ENCODE measurements at regions not wholly inside any gene's neighbourhood (a gene's known extent, or its start where the extent isn't known, plus 50 kb on each side); places are given as distances from the start of the nearest gene placed in this dataset.

GRCh38 chr4:173091362-173091761 is 77.2 kb upstream of the GALNT7 start:
- Histone ChIP-seq H3K9me3 (ENCODE audit: control insufficient read depth in 1 of 2, insufficient read depth in 1 of 2, low read depth in 1 of 2, low read length in 2 of 2) (no peaks in the 10 kb centered on the region), H3K4me2 (ENCODE audit: low read length) (no peak overlapping the region)

More at GRCh38 chr4:173091362-173091761, 77.2 kb upstream of the GALNT7 start:
- no TSS peak for BruUV-seq (replicated peaks)
- Histone ChIP-seq H3K4me1 (ENCODE audit: control insufficient read depth in 1 of 2, insufficient read depth in 2 of 2, low read length in 2 of 2) (no peaks in the 10 kb centered on the region), H3K9ac (ENCODE audit: low read length) (no peak overlapping the region), H3K79me2 (ENCODE audit: insufficient read depth, low read length) (no peaks in the 10 kb centered on the region), H3K27me3 (ENCODE audit: insufficient read depth, low read length) (no peaks in the 10 kb centered on the region), H4K20me1 (ENCODE audit: insufficient read depth) (no peaks in the 10 kb centered on the region), H3K9me2 (ENCODE audit: insufficient read depth) (no peaks in the 10 kb centered on the region), H2AFZ (ENCODE audit: low read depth, low read length, poor library complexity, severe bottlenecking) (no peak overlapping the region), H3K4me3 (replicated peaks in 1 of 2; ENCODE audit: low read depth in 1 of 2, low read length in 2 of 2) (no peak overlapping the region), H3K36me3 (ENCODE audit: control insufficient read depth in 1 of 2, insufficient read depth in 2 of 2, low read length in 2 of 2) (no peaks in the 10 kb centered on the region), H3K27ac (ENCODE audit: low read depth, low read length) (no peak overlapping the region)
- no peak for TF ChIP-seq SRF (IDR thresholded peaks at IDR 0.05; ENCODE audit: low read depth)
- no peak for TF ChIP-seq YY1 (IDR thresholded peaks at IDR 0.05; ENCODE audit: extremely low read depth, insufficient replicate concordance, low read depth, low read length)
- TF ChIP-seq, protein P1, sequence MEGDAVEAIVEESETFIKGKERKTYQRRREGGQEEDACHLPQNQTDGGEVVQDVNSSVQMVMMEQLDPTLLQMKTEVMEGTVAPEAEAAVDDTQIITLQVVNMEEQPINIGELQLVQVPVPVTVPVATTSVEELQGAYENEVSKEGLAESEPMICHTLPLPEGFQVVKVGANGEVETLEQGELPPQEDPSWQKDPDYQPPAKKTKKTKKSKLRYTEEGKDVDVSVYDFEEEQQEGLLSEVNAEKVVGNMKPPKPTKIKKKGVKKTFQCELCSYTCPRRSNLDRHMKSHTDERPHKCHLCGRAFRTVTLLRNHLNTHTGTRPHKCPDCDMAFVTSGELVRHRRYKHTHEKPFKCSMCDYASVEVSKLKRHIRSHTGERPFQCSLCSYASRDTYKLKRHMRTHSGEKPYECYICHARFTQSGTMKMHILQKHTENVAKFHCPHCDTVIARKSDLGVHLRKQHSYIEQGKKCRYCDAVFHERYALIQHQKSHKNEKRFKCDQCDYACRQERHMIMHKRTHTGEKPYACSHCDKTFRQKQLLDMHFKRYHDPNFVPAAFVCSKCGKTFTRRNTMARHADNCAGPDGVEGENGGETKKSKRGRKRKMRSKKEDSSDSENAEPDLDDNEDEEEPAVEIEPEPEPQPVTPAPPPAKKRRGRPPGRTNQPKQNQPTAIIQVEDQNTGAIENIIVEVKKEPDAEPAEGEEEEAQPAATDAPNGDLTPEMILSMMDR (IDR thresholded peaks at IDR 0.05 in 2 of 3, conservative IDR thresholded peaks at IDR 0.05 in 1 of 3; ENCODE audit: borderline replicate concordance in 1 of 3, insufficient read depth in 1 of 3, low read depth in 2 of 3, low read length in 2 of 3), result no peak
- TF ChIP-seq ELF1 (IDR thresholded peaks at IDR 0.05; ENCODE audit: borderline replicate concordance, low read depth), result no peak
- TF ChIP-seq MAX (IDR thresholded peaks at IDR 0.05), result no peak
- no peak for TF ChIP-seq POLR2AphosphoS5 (IDR thresholded peaks at IDR 0.05; ENCODE audit: low read depth, low read length)
- TF ChIP-seq, protein P2, sequence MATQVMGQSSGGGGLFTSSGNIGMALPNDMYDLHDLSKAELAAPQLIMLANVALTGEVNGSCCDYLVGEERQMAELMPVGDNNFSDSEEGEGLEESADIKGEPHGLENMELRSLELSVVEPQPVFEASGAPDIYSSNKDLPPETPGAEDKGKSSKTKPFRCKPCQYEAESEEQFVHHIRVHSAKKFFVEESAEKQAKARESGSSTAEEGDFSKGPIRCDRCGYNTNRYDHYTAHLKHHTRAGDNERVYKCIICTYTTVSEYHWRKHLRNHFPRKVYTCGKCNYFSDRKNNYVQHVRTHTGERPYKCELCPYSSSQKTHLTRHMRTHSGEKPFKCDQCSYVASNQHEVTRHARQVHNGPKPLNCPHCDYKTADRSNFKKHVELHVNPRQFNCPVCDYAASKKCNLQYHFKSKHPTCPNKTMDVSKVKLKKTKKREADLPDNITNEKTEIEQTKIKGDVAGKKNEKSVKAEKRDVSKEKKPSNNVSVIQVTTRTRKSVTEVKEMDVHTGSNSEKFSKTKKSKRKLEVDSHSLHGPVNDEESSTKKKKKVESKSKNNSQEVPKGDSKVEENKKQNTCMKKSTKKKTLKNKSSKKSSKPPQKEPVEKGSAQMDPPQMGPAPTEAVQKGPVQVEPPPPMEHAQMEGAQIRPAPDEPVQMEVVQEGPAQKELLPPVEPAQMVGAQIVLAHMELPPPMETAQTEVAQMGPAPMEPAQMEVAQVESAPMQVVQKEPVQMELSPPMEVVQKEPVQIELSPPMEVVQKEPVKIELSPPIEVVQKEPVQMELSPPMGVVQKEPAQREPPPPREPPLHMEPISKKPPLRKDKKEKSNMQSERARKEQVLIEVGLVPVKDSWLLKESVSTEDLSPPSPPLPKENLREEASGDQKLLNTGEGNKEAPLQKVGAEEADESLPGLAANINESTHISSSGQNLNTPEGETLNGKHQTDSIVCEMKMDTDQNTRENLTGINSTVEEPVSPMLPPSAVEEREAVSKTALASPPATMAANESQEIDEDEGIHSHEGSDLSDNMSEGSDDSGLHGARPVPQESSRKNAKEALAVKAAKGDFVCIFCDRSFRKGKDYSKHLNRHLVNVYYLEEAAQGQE (IDR thresholded peaks at IDR 0.05; ENCODE audit: low read depth), result no peak
- TF ChIP-seq, protein P3, sequence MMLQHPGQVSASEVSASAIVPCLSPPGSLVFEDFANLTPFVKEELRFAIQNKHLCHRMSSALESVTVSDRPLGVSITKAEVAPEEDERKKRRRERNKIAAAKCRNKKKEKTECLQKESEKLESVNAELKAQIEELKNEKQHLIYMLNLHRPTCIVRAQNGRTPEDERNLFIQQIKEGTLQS (IDR thresholded peaks at IDR 0.05), result no peak
- no peak for TF ChIP-seq FOSL1 (IDR thresholded peaks at IDR 0.05; ENCODE audit: low read depth)
- no peak for TF ChIP-seq TCF7L2 (IDR thresholded peaks at IDR 0.05; ENCODE audit: borderline replicate concordance, extremely low read depth, insufficient read depth, insufficient read length)
- TF ChIP-seq ZNF274 (IDR thresholded peaks at IDR 0.05; ENCODE audit: low read depth, low read length), result no peak
- no peak for TF ChIP-seq RAD21 (IDR thresholded peaks at IDR 0.05; ENCODE audit: low read depth)
- no peak for TF ChIP-seq CEBPB (IDR thresholded peaks at IDR 0.05; ENCODE audit: low read depth)
- no peak for TF ChIP-seq ZBTB33 (IDR thresholded peaks at IDR 0.05; ENCODE audit: extremely low read depth, insufficient replicate concordance, low read length)
- no peak for TF ChIP-seq JUND (IDR thresholded peaks at IDR 0.05)
- TF ChIP-seq SIN3A (IDR thresholded peaks at IDR 0.05; ENCODE audit: low read depth), result no peak
- POLR2A ChIA-PET, result no interaction called here
- RAD21 ChIA-PET (ENCODE audit: low non-redundant PET in 1 of 2, low total read pairs in 2 of 2, uncharacterized antibody in 2 of 2, unreplicated experiment in 2 of 2), result no interaction called here
- DNase-seq (ENCODE audit: low read depth, low spot score), result no peak
- intact Hi-C loops (cut with micrococcal nuclease), result no loop called here
- CTCF ChIA-PET, result no interaction called here
- no peak for ATAC-seq
